HG03103 (cell line): ENCODE measurements at regions not wholly inside any gene's neighbourhood (a gene's known extent, or its start where the extent isn't known, plus 50 kb on each side); places are given as distances from the start of the nearest gene placed in this dataset.

ENCODE experiments used
- ATAC-seq: cut with Tn5 transposase; IDR thresholded peaks from one replicate; pipeline ENCODE4 v1.9.1; 2021; ENCODE audit warnings: low read depth; ENCODE audit not compliant: unreplicated experiment

DNA sequence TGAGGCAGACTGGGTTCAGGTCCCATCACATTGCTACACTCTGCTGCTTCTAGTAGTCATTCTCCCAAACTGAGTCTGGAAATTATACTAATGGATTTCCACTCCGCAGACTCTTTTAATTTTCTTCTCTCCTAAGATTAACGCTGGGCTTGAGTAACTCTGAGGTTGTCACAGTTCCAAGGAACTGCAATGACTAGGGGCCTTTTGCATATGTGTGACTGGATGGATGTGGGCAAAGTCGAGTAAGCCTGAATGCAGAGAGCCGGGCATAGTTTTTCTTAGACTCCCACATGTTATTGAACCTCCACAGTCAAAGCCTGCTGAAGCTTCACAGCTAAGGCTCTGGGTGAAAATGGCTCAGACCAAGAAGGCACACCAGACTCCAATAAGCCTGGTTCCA lies 160.9 kb upstream of the PROX1 start:
- no peak for ATAC-seq

DNA sequence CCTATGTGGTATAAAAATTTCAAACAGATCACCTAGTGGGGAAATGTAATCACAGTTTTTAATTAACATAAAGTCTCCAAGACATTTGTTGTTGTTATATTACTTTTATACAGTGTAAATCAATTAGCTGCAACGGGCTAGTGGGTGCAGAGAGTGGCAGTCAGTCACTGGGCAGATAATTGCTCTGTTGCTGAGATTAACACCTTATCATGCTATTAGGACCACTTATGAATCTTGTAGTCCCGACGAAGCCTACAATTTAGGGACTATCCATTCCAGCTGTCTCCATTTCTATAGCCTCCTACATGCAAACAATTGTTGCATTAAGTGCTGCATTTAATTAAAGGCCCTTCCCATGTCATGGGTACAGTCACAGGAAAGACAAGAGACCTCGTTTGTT lies 158.9 kb upstream of the PROX1 start:
- ATAC-seq = no peak

DNA sequence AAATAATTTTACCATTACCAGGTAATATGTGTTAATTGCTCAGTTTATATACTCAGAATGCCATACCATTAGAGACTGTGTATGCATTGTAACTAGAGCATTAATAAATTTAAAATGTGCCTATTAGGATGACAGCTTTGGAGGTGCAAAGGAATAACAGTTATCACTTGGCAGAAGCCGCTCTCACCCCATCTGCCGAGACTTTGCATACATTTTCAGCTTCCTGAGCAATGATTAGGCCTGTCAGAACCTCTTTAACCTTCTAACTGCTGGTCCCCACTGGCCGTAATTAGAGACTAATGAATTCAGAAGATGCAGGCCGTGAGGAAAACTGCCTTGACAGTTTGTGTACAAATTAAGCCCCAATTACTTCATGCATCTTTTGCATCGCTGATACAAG lies 158.0 kb upstream of the PROX1 start:
- no peak for ATAC-seq

DNA sequence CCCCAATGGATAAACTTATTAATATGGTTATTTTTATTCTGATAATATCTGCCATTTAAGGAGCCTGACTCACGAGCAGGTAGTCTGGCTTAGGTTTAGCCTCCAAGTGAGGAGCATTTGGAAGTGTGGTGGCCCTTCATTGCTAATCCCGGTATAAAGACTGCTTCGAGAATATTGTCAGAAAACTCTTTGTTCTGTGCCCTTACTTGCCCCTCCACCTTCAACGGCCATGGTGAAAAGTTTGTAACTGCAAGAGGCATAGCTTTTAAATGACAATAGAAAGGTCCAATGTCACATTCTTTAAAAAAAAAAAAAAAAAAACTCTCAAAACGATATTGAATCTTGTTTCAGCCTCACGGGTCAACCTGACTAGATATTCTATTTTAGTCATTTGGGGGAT lies 157.4 kb upstream of the PROX1 start:
- no peak for ATAC-seq

DNA sequence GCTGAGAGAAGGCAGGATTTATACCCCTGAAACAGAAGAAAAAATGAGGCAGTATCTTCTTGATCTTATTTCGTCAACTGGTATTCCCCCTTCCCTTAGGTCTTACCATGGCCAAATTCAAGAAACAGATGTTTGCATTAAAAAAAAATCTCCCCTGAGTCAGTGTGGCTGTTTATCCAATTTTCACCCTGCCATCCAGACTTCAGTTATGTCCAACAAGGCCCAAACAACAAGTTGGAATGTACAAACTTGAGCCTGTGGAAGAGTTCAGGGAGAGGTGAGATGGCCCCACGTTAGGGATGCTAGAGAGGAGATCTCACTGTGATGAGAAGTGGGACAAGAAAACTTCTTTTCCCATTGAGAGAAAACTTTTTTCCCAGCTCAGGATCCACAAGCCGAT lies 147.2 kb upstream of the PROX1 start:
- no peak for ATAC-seq

DNA sequence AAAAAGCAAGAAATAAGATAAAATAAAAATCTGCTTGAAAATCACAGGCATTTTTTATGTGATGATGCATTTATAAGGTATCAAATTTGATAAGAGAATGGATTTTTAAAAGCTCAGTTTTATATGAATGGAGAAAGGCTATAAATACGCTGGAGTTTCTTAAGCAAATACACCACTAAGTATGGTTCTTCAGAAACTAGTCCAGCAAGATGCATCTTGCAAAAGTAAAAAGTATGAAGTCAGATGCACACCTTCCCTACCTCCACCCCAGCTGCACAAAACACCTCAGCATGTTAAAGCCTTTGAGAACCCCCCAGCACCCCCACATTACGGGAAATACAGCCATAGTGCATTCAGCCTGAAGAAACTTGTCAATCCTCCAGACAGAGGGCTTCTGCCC lies 143.1 kb upstream of the PROX1 start:
- ATAC-seq = no peak

DNA sequence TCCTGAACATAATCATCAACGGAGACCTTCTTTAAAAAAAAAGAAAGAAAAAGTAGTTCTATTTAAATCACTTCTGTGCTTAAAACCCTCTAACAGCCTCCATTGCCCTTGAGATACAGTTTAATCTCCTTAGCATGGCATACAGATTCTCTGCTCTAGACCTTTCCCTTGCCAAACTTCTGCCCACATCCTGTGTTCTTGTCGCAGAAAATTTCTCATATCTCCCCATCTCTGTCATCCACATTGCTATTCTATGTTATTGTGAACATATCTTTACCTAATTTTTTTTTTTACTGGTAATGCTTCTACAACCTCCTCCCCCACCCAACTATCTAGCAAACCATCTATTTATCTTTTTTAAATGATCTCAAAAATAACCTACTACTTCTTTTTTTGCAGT lies 135.7 kb upstream of the PROX1 start:
- ATAC-seq = no peak

DNA sequence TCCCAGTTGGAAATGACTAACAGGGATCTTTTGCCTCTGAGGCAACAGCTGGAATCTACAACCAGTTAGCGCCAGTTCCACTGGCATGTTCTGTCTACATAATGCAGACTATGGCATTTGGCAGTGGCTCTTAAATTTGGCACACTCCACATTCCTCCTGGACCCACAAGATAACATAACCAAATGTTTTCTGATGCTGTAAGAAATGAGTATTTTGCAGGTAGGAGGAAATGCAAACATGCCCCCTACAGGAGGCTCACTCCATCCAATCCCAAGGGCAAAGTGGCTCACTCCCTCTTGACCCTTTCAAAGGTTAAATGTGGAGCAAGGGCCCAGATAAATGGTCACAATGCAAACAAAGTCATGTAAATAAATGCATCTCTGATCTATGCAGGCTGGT lies 129.2 kb upstream of the PROX1 start:
- no peak for ATAC-seq

DNA sequence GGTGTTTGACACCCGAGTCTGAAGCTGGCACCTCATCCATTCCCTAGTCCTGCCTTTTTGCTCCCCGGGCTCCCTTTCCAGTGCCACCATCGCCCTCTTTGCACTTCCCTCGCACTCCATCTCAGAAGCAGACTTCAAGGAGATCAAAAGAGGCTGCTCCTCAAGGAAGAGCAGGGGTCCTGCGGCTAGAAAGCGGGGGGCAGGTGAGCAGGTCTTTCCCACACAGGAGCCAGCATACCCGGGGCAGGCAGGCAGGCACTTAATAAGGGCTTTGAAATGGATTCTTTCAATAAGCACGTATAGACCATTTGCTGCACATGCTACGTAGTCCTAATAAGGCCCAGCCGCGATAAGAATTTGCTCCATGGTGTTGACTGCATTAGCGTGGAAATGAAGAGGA lies 125.9 kb upstream of the PROX1 start:
- no peak for ATAC-seq

DNA sequence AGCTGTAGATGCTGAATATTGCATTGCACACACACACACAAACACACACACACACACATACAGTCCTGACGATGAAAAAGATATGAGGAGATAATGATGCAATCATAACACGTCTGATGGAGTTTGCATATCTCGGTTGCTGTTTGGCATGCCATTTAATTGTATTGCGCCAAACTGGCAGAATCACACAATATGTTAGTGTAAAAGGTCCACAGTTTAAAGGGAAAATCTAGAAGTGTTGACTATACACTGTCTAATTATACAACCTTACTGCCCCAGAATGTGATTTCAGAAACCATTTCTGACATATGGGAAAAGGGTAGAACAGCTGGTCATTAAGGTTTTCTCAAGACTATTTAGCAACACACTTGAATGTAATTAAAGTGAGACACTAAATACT lies 123.7 kb upstream of the PROX1 start:
- ATAC-seq = no peak

DNA sequence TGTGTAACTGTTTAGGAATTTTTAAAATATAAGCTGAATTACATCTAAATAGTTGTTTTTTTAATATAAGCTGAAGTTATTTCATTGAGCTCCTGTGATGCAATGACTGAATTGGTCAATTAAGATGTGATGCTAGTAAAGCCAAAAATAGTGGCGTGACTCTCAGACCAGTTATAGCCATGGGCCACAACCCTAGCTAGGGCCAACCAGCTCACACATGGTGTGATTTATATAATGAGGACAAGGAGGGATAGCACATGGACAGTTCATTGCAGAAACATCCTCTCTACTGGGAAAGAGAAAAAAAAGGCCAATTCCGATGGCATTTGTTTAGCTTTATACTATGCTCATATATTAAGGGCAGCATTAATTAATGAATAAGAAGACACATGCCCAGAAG lies 119.3 kb upstream of the PROX1 start:
- no peak for ATAC-seq

DNA sequence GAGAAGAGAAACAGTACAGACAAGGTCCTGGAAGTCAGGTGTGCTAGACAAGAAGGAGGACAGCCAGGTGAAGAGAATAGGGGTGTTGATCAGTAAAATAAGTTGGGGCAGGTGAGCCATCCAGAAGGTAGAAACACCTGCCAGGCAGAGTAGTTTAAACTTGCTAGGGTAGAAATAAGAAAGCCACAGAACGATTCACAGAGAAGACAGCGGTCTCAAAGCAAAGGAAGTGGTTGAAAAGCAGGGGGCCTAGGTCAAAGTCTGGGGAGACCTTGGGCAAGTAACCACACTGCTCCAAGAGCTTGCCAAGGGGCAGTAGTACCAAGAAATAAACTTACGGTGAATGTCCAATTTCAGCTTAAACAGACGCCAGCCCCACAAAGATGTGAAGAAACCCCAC lies 116.6 kb upstream of the PROX1 start:
- ATAC-seq = no peak

DNA sequence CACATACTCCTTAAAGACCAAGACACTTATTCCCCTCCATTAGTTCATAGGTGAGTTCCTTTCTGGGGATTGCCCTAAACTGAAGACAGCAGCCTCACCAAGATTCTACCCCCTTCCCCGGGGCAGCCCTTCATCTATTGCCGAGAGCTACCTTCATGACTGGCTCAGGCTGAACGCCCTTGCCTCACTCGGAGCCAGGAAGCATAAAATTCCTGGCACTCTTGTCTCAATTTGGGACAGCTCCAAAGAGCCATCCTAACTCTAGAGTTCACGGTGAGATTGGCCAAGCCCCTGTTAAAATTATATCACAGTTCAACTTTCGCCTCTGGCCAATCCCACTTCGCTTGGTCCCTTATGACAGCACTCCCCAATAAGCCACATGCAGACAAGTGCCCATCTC lies 113.0 kb upstream of the PROX1 start:
- no peak for ATAC-seq

DNA sequence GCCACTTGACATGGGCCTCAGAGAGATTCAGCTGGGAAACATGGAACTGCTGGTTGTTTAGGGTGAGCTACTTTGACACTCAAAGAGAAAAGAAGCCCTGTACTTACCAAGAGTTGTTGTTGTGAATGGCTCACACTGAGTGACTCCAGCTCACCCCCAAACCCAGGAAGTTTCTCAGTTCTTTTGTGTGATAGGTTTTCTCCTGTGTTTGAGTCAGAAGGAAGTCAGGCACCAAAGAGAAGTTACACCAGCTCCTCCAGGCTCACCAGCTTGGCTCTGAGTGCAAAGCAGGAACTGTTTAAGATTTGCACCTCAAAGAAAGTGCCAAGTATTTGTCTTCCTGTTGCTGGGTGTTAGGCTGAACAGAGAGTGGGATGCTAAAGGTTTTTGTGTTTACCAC lies 111.2 kb upstream of the PROX1 start:
- ATAC-seq = no peak

DNA sequence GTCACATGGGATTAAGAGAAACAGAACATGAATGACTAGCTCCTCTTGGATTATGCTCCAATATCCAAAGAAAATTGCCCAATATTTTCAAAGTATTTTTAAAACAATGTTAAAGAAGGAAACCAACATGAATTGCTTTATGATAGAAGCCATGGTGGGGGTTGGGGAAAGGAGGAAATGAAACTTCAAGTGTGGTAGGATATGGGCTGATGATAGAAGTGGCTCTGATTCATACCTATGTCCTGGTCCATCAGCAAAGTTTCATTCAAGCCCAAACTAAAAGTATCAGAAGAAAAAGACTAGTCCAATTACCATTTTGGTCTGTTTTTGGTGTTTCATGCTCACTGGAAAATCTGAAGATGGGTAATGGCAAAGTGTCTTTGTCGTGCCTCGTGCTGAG lies 104.2 kb upstream of the PROX1 start:
- ATAC-seq = no peak

DNA sequence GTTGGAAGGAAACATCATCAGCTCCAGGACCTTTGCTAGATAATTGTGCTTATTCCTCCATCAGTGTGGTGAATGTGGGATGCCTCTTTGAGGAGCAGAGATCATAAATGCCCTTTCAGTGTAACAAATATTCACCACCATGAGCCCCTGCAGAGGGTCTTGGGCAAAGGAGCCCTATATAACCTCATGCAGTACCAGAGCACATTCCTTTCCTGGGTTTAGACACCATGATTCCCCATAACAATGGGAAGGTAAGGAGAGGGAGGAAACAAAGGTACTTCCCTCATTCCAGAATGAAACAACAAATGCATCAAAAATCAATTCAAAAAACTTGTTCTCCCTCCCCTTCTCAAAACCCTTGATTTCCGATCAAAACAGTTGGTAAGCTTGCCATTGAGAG lies 103.4 kb upstream of the PROX1 start:
- ATAC-seq = no peak

DNA sequence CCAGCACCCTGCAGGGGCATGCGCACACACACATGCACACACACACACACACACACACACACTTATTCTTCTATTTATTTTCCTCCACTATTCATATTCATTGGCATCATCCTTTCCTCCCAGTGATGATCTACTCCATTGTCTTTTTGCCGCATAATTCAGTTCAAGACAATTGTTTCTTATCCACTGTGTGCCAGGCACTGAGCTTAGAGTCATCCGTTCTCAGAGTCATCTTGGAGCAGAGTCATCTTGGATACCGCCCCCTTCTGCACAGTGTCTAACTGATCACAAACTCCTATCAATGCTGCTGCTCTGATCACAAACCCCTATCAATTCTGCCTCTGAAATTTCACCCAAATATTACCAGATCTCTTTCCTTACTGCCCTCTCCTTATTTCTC lies 102.8 kb upstream of the PROX1 start:
- no peak for ATAC-seq

DNA sequence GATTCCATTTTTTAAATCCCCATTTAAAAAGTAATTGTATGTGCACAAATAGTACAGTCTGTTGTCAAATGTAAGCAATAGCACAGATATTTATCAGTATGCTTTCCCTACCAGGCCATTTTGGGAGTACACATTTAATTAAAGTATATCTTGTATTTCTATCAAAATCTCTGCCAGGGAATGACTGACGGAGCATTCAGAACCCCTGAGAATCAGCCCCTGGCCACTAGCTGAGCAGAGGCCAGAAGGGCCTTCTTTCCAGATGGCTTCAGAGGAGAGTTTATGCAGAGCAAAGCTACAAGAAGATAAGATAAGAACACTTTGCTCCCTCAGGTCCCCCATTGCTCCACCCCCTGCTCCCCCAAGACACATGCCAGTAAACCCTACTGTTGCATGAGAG lies 99.9 kb upstream of the PROX1 start:
- ATAC-seq = no peak

DNA sequence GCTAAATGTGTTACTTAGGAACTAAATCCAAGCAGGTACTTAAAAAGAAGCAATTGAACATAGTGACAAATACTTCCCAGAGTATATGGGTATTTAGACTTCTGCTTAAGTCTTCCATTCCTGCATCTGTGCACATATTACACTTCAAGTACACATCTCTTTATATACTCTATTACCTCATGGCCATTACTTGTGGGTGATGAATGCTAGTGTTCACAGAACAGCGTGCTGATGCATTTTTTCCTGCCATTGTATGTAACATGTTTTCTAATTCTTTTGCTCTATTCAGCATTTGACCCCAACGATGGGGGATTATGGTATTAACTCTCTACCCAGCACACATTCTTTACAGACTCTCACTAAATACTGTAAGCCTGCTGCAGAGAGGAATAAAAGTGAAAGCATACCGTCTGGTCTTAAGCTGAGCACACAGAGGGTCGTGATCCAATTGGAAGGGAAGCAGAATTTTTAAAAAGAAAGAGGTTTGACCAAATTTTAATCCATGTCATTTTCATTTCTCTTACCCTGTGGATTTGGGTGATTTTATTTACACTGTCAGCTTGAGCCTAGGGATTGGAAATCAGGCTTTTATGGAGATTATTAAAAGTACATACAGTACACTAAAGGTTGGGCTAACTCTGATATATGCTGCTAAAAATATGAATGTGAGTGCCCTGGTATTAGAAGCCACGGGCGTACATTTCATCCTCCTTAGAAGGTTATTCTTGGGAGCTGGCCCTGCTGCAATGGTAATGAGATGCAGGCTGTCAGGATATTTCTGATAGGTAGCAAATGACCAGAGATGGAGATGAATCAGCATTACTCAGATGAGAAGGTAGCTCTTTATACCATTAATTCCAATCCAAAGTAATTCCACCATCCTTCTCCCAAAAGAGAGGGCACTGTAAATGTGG lies 95.5 kb upstream of the PROX1 start:
- no peak for ATAC-seq

DNA sequence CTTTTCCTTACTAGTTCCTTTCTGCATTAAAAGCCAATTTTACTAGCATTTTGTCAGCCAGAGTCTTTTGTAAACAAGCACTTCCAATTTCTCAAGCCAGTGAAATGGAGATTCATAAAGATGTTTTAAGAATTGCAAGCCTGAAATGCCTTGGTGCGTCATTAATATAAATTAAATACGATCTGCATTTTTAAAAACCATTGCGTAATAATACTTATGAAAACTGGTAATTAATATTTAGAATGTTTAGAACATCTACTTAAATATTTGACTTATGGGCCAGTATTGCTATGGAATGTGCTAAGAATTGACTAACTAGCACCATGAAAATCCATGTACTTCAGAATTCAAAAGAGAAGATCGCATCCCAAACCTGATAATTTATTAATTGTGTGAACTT lies 89.1 kb upstream of the PROX1 start:
- no peak for ATAC-seq

DNA sequence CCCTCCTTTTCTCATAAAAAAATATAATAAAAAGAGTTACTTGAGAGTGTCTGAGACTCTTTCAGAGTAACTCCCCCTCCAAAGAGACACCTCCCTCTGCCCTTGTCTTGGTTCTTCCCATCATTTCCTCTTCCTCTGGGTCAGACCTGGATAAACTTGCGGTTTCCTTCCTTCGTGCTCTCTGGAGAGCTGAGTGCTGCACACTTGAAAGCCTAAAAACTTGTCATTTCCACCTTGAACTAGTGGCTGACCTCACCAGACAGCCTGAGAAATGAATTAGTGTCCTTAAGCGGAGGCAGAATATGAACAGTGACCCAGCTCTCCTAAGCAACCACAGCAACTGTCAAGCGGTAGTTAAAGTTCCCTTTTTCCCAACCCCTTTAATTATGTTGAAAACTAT lies 88.4 kb upstream of the PROX1 start:
- no peak for ATAC-seq

DNA sequence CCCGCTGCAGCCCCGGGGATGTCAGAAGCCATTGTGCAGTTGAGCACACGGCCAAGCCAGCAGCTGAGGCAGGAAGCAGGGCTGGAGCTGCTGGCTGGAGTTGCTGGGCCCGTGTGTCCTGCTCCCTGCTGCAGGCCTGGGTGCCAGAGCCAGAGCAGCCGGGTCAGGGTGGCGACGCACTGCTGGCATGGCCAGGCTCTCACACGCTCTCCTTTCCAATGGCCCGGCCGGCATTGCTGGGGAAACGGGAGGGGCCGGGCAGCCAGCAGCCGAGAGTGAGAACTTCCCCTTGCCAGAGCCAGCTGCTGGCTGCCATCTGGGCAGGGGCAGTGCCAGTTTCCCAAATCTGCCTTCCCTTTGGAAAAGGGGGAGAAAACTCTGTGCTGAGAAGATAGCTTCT lies 82.4 kb upstream of the PROX1 start:
- ATAC-seq = no peak

DNA sequence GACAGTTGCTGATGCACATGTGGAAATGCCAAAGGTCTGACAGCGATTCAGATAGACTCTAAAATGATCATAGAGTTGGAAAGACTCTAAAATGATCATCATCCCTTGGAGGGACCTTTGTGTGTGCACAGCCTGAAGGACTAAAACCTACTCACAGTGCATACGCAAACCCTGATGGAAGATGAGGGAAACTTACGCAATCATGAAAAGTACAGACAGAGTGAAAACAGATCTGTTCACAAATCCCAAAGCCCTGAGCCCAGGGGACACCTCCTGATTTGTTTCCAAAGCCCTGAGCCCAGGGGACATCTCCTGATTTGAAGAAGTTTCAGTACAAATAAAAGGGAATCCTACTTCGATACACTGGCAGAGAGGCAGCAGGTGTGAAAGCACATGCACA lies 79.3 kb upstream of the PROX1 start:
- ATAC-seq = no peak
